ENCODE measurements at regions not wholly inside any gene's neighbourhood (a gene's known extent, or its start where the extent isn't known, plus 50 kb on each side); places are given as distances from the start of the nearest gene placed in this dataset.

GRCh38 chr22:47807506-47807905, 1045.1 kb downstream of the TBC1D22A start (continued):
- TF ChIP-seq CTCF (IDR thresholded peaks at IDR 0.05 in 2 of 3, conservative IDR thresholded peaks at IDR 0.05 in 1 of 3; ENCODE audit: borderline replicate concordance in 1 of 3, insufficient read depth in 1 of 3, low read depth in 2 of 3, low read length in 2 of 3) (no peak), POLR2A (IDR thresholded peaks at IDR 0.05; ENCODE audit: borderline replicate concordance, extremely low read depth, insufficient read depth, insufficient read length) (no peak), ZFX (IDR thresholded peaks at IDR 0.05) (no peak)

DNA sequence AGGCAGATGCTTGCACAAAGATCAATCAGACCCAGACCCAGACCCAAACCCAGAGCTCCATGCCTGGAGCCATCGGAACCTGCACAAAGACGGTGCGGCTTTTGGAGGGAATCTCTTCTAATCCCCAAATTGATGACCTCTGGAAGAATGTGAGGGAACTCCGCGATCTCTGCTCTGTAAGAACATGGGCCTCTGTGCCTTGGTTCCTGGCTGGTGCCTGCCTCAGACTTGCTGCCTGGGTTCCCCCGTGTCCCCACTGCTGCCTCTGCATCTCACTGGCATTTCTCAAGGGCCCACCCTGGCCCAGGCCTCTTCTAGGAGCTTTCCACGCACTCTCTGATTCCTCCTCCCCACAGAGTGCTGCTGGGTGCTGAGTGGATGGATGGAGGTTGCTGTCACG, 1044.4 kb downstream of the TBC1D22A start:
- Histone ChIP-seq H3K4me3 (replicated peaks in 1 of 2; ENCODE audit: low read depth in 1 of 2, low read length in 2 of 2) (no peak overlapping the region), H3K4me1 (ENCODE audit: control insufficient read depth in 1 of 2, insufficient read depth in 2 of 2, low read length in 2 of 2) (no peaks in the 10 kb centered on the region), H3K27ac (ENCODE audit: low read depth, low read length) (no peak overlapping the region), H3K36me3 (ENCODE audit: control insufficient read depth in 1 of 2, insufficient read depth in 2 of 2, low read length in 2 of 2) (no peaks in the 10 kb centered on the region), H3K4me2 (ENCODE audit: low read length) (no peak overlapping the region), H4K20me1 (ENCODE audit: insufficient read depth) (no peaks in the 10 kb centered on the region; the same call in 1 of the 2 replicates), H3K9ac (ENCODE audit: low read length) (no peak overlapping the region), H2AFZ (ENCODE audit: low read depth, low read length, poor library complexity, severe bottlenecking) (no peak overlapping the region), H3K79me2 (ENCODE audit: insufficient read depth, low read length) (no peaks in the 10 kb centered on the region), H3K9me3 (ENCODE audit: control insufficient read depth in 1 of 2, insufficient read depth in 1 of 2, low read depth in 1 of 2, low read length in 2 of 2) (no peaks in the 10 kb centered on the region), H3K27me3 (ENCODE audit: insufficient read depth, low read length) (no peaks in the 10 kb centered on the region), H3K9me2 (ENCODE audit: insufficient read depth) (no peaks in the 10 kb centered on the region)
- DNase-seq (ENCODE audit: low read depth, low spot score) (no peak), ATAC-seq (no peak)
- RAD21 ChIA-PET (ENCODE audit: low non-redundant PET in 1 of 2, low total read pairs in 2 of 2, uncharacterized antibody in 2 of 2, unreplicated experiment in 2 of 2) = no interaction called here
- CTCF ChIA-PET = no interaction called here
- intact Hi-C loops (cut with micrococcal nuclease) = no loop called here
- BruUV-seq (replicated peaks) = no TSS peak
- POLR2A ChIA-PET = no interaction called here
- TF ChIP-seq SRF (IDR thresholded peaks at IDR 0.05; ENCODE audit: low read depth) (no peak), ELF1 (IDR thresholded peaks at IDR 0.05; ENCODE audit: borderline replicate concordance, low read depth) (no peak), SP1 (IDR thresholded peaks at IDR 0.05; ENCODE audit: low read depth) (no peak), YY1 (IDR thresholded peaks at IDR 0.05; ENCODE audit: extremely low read depth, insufficient replicate concordance, low read depth, low read length) (no peak), MAX (IDR thresholded peaks at IDR 0.05) (no peak), EGR1 (IDR thresholded peaks at IDR 0.05; ENCODE audit: low read depth) (no peak), CBX3 (IDR thresholded peaks at IDR 0.05; ENCODE audit: low read depth) (no peak), CTCF (IDR thresholded peaks at IDR 0.05 in 2 of 3, conservative IDR thresholded peaks at IDR 0.05 in 1 of 3; ENCODE audit: borderline replicate concordance in 1 of 3, insufficient read depth in 1 of 3, low read depth in 2 of 3, low read length in 2 of 3) (no peak), FOSL1 (IDR thresholded peaks at IDR 0.05; ENCODE audit: low read depth) (no peak), RAD21 (IDR thresholded peaks at IDR 0.05; ENCODE audit: low read depth) (no peak), EZH2 (IDR thresholded peaks at IDR 0.05) (no peak), ATF3 (IDR thresholded peaks at IDR 0.05) (no peak), POLR2AphosphoS5 (IDR thresholded peaks at IDR 0.05; ENCODE audit: low read depth, low read length) (no peak), ZBTB33 (IDR thresholded peaks at IDR 0.05; ENCODE audit: extremely low read depth, insufficient replicate concordance, low read length) (no peak)
